Neuron (in vitro differentiated cells): ENCODE measurements at regions not wholly inside any gene's neighbourhood (a gene's known extent, or its start where the extent isn't known, plus 50 kb on each side); places are given as distances from the start of the nearest gene placed in this dataset.

Experiments used
- H2AFZ ChIP-seq: one replicate; pipeline ENCODE4 v1.6.1; 2013; ENCODE audit warnings: low read depth, mild to moderate bottlenecking, inconsistent platforms, low read length, moderate library complexity
- H3K27me3 ChIP-seq: one replicate; pipeline ENCODE4 v1.6.1; 2013; ENCODE audit warnings: low read length; ENCODE audit not compliant: insufficient read depth
- H3K36me3 ChIP-seq: one replicate; pipeline ENCODE4 v1.6.1; 2013; ENCODE audit warnings: low read length; ENCODE audit not compliant: insufficient read depth
- H3K4me1 ChIP-seq: one replicate; pipeline ENCODE4 v1.6.1; 2013; ENCODE audit warnings: low read length; ENCODE audit not compliant: insufficient read depth
- H3K4me3 ChIP-seq: 2 replicates; pipeline ENCODE4 v1.5.1; 2013; ENCODE audit warnings: mild to moderate bottlenecking, low read length, moderate library complexity
- H3K9me3 ChIP-seq: one replicate; pipeline ENCODE4 v1.6.1; 2013; ENCODE audit warnings: low read length

DNA sequence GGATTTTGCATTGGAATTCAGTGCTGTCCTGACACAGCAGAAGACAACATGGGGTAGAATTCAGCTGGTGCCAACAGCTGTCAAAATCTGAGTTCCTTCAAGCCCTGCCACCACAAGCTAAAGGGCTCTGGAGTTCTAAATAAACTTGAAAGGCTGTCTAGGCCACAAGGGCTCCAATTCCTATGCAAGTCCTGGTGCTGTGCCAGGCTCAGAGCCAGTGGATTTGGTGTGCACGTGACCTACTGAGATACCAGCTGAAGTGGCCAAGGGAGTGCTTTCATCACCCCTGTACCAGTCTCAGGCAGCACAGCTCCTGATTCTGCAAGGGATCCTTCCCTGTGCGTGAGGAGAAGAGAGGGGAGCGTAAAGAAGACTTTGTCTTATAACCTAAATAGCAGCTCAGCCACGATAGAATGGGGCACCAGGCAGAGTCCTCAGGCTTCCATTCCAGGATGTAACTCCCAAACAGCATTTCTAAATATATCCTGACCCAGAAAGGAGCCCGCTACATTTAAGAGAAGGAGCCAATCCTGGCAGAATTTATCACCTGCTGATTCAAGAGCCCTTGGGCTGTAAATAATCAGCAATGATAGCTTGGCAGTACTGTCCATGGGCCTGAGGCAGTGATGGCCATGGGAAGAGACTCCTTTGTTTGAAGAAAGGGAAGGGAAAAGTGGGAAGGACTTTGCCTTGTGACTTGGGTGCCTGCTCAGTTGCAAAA lies 881.2 kb upstream of the EPHA7 start:
- Histone ChIP-seq H3K4me3 (no peak overlapping the region), H3K4me1 (no peaks in the 10 kb centered on the region), H3K36me3 (no peaks in the 10 kb centered on the region), H3K27me3 (no peaks in the 10 kb centered on the region), H3K9me3 (no peaks in the 10 kb centered on the region), H2AFZ (no peak overlapping the region)

DNA sequence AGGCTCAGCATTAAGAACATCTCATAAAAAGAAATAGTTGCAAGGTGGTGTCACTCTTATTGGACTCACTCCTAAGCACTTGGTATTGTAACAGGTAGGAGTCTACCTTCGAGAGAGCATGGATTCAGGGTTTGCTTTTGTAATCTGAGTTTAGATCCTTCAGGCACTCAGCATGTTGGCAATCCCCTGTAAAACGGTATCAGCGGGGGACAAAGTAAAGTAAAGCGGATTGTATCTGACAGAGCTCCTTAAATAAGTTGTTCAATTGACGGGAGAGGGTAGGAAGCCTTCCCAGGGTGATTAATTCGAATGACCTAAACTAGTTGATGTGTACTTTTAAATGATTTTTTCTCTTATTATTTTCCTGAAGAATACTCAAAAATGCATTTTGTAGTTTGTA lies 869.8 kb upstream of the EPHA7 start:
- Histone ChIP-seq H3K4me1 (no peaks in the 10 kb centered on the region), H3K36me3 (no peaks in the 10 kb centered on the region), H3K27me3 (no peaks in the 10 kb centered on the region), H3K9me3 (no peaks in the 10 kb centered on the region), H3K4me3 (no peak overlapping the region), H2AFZ (no peak overlapping the region)

DNA sequence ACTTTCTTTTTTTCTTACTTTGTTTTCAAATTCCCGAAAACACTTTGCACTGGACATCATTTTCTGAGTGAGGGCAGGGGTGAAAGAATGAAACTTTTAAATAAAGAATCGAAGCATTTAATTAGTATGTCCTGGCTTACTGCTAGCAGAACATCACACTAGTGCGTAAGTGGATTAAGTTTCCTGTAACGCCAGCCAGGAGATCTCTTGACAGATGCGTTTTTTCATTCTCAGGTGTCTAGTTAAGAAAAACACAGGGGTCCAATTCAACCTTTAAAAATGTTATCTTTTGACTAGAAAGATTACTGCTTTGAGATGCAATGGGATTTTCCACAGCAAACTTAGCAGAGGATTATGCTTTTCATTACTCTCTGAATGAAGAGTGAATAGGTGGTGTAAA lies 858.8 kb upstream of the EPHA7 start:
- H3K4me3 ChIP-seq, result no peak overlapping the region
- no peaks in the 10 kb centered on the region for H3K4me1 ChIP-seq
- H2AFZ ChIP-seq, result no peak overlapping the region
- no peaks in the 10 kb centered on the region for H3K9me3 ChIP-seq
- H3K27me3 ChIP-seq, result no peaks in the 10 kb centered on the region
- no peaks in the 10 kb centered on the region for H3K36me3 ChIP-seq

DNA sequence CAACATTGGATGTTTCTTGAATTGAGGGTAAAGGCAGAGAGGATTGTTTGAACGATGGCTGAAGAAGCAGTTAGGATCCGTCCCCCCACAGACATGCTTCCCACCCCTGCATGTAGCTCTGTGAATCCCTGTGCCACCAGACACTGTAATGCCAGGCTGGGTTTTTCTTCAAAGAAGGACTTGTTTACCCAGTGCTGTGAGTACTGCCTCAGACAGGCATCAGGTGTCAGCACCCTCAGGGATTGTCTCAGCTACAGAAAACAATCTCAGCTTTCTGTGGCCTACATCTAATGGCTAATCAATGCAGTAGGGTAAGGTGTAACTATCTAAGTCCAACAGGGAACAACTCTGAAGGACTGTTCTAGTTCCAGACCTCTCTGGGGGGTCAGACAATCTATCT lies 853.0 kb upstream of the EPHA7 start:
- H3K4me1 ChIP-seq, result no peaks in the 10 kb centered on the region
- no peak overlapping the region for H2AFZ ChIP-seq
- H3K4me3 ChIP-seq, result no peak overlapping the region

DNA sequence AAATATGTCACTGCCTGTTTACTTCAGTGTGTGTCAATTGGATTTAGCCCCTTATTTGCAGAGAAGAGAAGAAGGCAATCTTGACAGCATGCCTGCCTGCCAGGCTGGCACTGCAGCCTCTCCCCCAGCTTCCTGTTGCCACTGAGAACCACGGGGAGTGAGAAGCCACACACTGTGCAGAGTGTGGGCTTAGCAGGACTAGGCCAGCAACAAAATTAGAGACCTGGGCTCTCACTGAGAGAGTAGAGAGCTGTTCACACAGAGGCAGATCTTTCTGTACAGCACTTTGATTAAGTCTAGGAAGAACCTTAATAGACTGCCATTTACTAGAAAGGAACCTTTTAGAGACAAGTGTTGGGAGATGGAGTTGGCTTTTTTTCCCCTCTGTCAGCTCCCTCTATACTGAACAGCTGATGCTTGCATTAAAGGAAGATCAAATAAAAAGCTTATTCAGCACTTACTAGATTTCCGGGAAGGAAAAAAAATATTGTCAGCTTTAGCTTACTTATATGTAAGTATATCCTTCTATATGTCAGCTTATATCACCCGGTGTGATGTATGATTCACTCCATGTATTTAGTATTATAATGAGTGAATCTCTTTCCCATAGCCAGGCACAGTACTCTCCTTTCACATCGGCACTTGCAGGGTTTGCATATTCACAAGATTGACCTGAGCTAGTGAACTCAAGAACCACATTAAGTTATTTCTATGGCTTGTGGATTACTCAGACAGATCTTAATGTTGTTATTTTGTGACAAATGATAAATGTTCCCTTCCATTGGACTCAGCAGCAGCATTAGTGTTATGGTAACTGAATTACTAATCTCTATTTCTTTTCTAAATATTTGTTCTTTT lies 851.0 kb upstream of the EPHA7 start:
- Histone ChIP-seq H3K9me3 (peaks cover 2% of the 10 kb centered on the region), H3K27me3 (no peaks in the 10 kb centered on the region), H3K36me3 (no peaks in the 10 kb centered on the region), H3K4me3 (no peak overlapping the region), H2AFZ (no peak overlapping the region), H3K4me1 (no peaks in the 10 kb centered on the region)

More for the DNA sequence above, 853.0 kb upstream of the EPHA7 start:
- Histone ChIP-seq H3K36me3 (no peaks in the 10 kb centered on the region), H3K27me3 (no peaks in the 10 kb centered on the region), H3K9me3 (no peaks in the 10 kb centered on the region)

DNA sequence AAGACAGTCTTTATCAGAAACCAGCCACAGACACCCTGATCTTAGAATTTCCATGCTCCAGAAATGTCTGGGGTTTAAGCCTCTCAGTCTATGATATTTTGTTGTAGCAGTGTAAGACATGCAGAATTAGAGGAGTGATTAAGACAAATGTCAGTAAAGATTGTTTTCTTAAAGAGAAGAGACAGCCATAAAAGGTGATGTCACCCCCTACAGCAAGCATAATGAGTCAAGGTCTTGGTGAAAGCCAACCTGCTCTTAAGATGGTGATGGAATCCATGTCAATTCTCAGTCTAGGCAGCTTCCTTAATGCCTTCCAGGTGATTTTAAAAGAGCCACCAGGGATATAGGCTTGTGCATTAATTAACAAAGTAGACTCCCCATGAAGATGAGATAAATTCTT lies 849.9 kb upstream of the EPHA7 start:
- Histone ChIP-seq H3K4me3 (no peak overlapping the region), H2AFZ (no peak overlapping the region), H3K4me1 (no peaks in the 10 kb centered on the region), H3K9me3 (peaks cover 2% of the 10 kb centered on the region), H3K27me3 (no peaks in the 10 kb centered on the region), H3K36me3 (no peaks in the 10 kb centered on the region)

DNA sequence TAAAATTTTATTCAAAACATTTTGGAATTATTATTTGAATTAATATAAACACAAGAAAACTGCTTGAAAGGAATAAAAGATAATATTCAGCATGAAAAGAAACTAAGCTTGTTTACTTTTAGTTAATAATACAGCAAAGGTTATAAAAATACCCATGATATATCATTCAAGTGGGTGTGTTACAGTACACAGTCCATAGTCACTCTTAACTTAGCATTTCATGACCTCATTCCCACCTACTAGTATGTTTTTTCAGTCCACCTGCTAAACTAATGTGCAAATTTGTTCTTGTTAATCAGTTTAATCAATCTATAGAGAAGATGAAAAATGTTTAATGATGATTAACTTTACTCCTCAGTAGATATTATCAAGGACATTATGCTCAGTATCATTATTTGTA lies 841.4 kb upstream of the EPHA7 start:
- no peak overlapping the region for H3K4me3 ChIP-seq
- no peaks in the 10 kb centered on the region for H3K27me3 ChIP-seq
- H3K4me1 ChIP-seq, result no peaks in the 10 kb centered on the region
- H3K36me3 ChIP-seq, result no peaks in the 10 kb centered on the region
- H2AFZ ChIP-seq, result no peak overlapping the region
- peaks cover 2% of the 10 kb centered on the region for H3K9me3 ChIP-seq

DNA sequence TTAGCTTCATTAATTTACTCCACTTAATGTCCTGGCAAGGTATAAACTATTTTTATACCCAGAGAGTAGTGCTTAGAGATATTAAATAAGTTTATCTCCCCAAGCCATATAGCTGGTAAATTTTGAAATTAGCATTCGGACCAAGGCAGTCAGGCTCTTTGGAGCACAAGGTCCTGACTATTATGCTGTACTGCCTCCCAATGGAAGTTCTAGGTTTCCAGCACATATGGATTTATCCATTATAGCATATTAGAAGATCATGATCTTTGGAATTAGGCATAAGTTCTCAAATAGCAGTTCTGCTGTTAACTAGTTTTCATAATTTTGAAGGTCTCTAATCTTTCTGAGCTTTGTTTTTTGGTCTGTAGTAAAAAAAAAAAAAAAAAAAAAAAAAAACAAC lies 835.3 kb upstream of the EPHA7 start:
- Histone ChIP-seq H2AFZ (no peak overlapping the region), H3K36me3 (no peaks in the 10 kb centered on the region), H3K4me3 (no peak overlapping the region), H3K9me3 (no peaks in the 10 kb centered on the region), H3K27me3 (no peaks in the 10 kb centered on the region), H3K4me1 (no peaks in the 10 kb centered on the region)

DNA sequence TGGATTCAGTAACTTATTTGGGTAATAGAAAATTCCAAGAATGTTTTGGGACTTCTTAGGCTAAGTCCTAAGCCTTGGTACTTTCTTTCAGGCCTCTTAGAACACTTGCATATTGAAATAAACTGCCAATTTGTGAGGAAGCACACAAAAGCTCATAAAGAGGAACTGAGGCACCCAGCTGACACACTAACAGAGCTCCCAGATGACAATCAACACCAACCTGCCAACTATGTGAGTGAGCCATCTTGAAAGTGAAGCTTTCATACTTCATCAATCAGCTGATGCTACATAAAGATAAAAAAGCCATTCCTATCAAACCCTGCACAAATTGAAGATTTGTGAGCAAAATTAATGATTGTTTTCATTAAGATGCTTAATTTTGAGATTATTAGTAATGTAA lies 832.5 kb upstream of the EPHA7 start:
- Histone ChIP-seq H3K4me3 (no peak overlapping the region), H3K36me3 (no peaks in the 10 kb centered on the region), H3K4me1 (no peaks in the 10 kb centered on the region), H3K27me3 (no peaks in the 10 kb centered on the region), H2AFZ (no peak overlapping the region), H3K9me3 (no peaks in the 10 kb centered on the region)

DNA sequence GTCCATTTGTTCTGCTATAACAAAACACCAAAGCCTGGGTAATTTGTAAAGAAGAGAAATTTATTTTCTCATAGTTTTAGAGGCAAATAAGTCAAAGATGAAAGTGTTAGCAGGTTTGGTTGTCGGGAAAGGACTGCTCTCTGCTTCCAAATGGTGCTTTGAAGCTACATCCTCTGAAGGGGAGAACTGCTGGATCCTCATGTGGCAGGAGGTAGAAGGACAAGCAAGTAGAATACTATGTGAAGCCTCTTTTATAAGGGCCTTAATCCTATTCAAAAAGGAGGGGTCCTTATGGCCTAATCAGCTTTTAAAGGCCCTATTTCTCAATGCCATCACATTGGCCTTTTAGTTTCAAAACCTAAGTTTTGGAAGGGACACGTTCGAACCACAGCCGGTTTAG lies 826.0 kb upstream of the EPHA7 start:
- H3K36me3 ChIP-seq, result no peaks in the 10 kb centered on the region
- H3K4me3 ChIP-seq, result no peak overlapping the region
- H3K4me1 ChIP-seq, result no peaks in the 10 kb centered on the region
- H2AFZ ChIP-seq, result no peak overlapping the region
- H3K9me3 ChIP-seq, result no peaks in the 10 kb centered on the region
- H3K27me3 ChIP-seq, result no peaks in the 10 kb centered on the region

DNA sequence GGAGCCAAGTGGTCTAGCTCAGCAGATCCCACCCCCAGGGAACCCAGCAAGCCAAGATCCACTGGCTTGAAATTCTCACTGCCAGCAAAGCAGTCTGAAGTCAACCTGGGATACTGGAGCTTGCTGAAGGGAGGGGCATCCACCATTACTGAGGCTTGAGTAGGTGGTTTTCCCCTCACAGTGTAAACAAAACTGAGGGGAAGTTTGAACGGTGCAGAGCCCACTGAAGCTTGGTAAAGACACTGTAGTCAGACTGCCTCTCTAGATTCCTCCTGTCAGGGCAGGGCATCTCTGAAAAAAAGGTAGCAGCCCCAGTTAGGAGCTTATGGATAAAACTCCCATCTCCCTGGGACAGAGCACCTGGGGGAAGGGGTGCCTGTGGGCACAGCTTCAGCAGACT lies 819.5 kb upstream of the EPHA7 start:
- Histone ChIP-seq H3K36me3 (no peaks in the 10 kb centered on the region), H2AFZ (no peak overlapping the region), H3K9me3 (no peaks in the 10 kb centered on the region), H3K27me3 (no peaks in the 10 kb centered on the region), H3K4me3 (no peak overlapping the region), H3K4me1 (no peaks in the 10 kb centered on the region)

DNA sequence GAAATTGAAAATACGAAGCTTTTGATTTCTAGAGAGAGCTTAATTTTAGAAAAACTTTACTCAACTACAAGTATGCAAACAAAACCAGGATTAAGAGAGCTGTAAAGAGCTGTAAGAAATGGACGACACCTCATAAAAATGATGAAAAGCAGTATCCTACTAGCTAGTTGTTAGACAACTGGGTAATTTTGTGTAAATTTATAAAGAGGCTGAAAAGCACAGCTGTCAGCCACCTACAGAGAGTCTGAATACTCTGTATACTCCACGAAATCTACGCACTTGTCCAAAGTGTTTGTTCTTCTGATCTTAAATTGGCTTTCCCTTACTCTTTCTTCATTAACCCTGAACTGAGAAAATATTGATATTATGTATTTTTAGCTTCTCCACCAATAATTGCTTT lies 808.4 kb upstream of the EPHA7 start:
- peaks cover 10% of the 10 kb centered on the region for H3K4me1 ChIP-seq
- no peaks in the 10 kb centered on the region for H3K36me3 ChIP-seq
- H2AFZ ChIP-seq, result no peak overlapping the region
- no peak overlapping the region for H3K4me3 ChIP-seq
- no peaks in the 10 kb centered on the region for H3K9me3 ChIP-seq
- no peaks in the 10 kb centered on the region for H3K27me3 ChIP-seq

DNA sequence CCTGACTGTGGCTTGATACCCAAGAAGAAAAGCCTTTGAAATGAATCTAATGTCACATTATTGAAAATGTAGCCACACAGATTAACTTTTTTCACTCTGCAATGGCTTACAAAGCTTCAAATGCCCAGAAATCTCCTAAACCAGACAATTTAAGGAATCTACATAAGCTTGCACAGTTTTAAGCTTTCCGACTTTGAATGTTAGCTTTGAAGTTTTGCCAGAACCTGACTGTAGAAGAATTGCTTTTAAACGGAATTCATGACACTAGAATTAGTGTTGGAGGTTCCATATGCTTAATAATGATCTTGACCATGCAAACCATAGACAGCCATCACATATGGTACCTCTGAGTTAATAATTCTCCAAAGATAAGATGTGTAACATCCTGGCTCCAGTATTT lies 798.5 kb upstream of the EPHA7 start:
- Histone ChIP-seq H3K36me3 (no peaks in the 10 kb centered on the region), H3K9me3 (no peaks in the 10 kb centered on the region), H3K27me3 (no peaks in the 10 kb centered on the region), H3K4me3 (no peak overlapping the region), H2AFZ (no peak overlapping the region), H3K4me1 (peaks cover 3% of the 10 kb centered on the region)
